ENCODE measurements at regions not wholly inside any gene's neighbourhood (a gene's known extent, or its start where the extent isn't known, plus 50 kb on each side); places are given as distances from the start of the nearest gene placed in this dataset.
"Not testable (repeated sequence)": the region's sequence is repeated elsewhere in the genome, so short reads cannot be mapped to it uniquely, and the experiment has no call there.

GRCh38 chr2:193141998-193142397, 947.3 kb upstream of the TMEFF2 start:
- DNase-seq: no peak
- ATAC-seq: no peak

- not testable (repeated sequence) for ATAC-seq, DNase-seq
Observed at GRCh38 chr2:193140895-193141294, 946.2 kb upstream of the TMEFF2 start.

GRCh38 chr2:193124815-193125214, 930.1 kb upstream of the TMEFF2 start:
- DNase-seq: no peak
- ATAC-seq: no peak

GRCh38 chr2:193114827-193115226, 920.1 kb upstream of the TMEFF2 start:
- ATAC-seq: no peak
- DNase-seq: no peak

- DNase-seq (no peak), ATAC-seq (no peak)
Observed at GRCh38 chr2:193112986-193113385, 918.3 kb upstream of the TMEFF2 start.

- DNase-seq (no peak), ATAC-seq (no peak)
Observed at GRCh38 chr2:193103064-193103463, 908.3 kb upstream of the TMEFF2 start.

- DNase-seq (no peak), ATAC-seq (no peak)
Observed at GRCh38 chr2:193101591-193101990, 906.9 kb upstream of the TMEFF2 start.

- DNase-seq: no peak
- no peak for ATAC-seq
Observed at GRCh38 chr2:193088026-193088425, 893.3 kb upstream of the TMEFF2 start.

- no peak for ATAC-seq
- no peak for DNase-seq
Observed at GRCh38 chr2:193076995-193077394, 882.3 kb upstream of the TMEFF2 start.

GRCh38 chr2:193074933-193075332, 880.2 kb upstream of the TMEFF2 start:
- ATAC-seq (no peak), DNase-seq (no peak)

- ATAC-seq: no peak
- no peak for DNase-seq
Observed at GRCh38 chr2:193072647-193073046, 877.9 kb upstream of the TMEFF2 start.

- ATAC-seq, DNase-seq: not testable (repeated sequence)
Observed at GRCh38 chr2:193025556-193025955, 830.8 kb upstream of the TMEFF2 start.

GRCh38 chr2:193024791-193025190, 830.1 kb upstream of the TMEFF2 start:
- ATAC-seq (no peak), DNase-seq (no peak)

GRCh38 chr2:193011870-193012269, 817.1 kb upstream of the TMEFF2 start:
- no peak for DNase-seq
- no peak for ATAC-seq

- ATAC-seq: no peak
- DNase-seq: no peak
Observed at GRCh38 chr2:192993059-192993458, 798.3 kb upstream of the TMEFF2 start.

- no peak for DNase-seq
- ATAC-seq: no peak
Observed at GRCh38 chr2:192983173-192983572, 788.4 kb upstream of the TMEFF2 start.

- DNase-seq: no peak
- ATAC-seq: no peak
Observed at GRCh38 chr2:192978395-192978794, 783.7 kb upstream of the TMEFF2 start.

- ATAC-seq: no peak
- DNase-seq: no peak
Observed at GRCh38 chr2:192971981-192972380, 777.2 kb upstream of the TMEFF2 start.

GRCh38 chr2:192969055-192969454, 774.3 kb upstream of the TMEFF2 start:
- no peak for DNase-seq
- no peak for ATAC-seq

- ATAC-seq (no peak), DNase-seq (no peak)
Observed at GRCh38 chr2:192960945-192961344, 766.2 kb upstream of the TMEFF2 start.

- not testable (repeated sequence) for ATAC-seq, DNase-seq
Observed at GRCh38 chr2:192958615-192959014, 763.9 kb upstream of the TMEFF2 start.

- DNase-seq (no peak), ATAC-seq (no peak)
Observed at GRCh38 chr2:192957425-192957824, 762.7 kb upstream of the TMEFF2 start.

GRCh38 chr2:192953116-192953515, 758.4 kb upstream of the TMEFF2 start:
- DNase-seq: no peak
- ATAC-seq: no peak

- ATAC-seq: no peak
- no peak for DNase-seq
Observed at GRCh38 chr2:192952245-192952644, 757.5 kb upstream of the TMEFF2 start.

GRCh38 chr2:192948316-192948715, 753.6 kb upstream of the TMEFF2 start:
- ATAC-seq (no peak), DNase-seq (no peak)

All from stimulated activated naive CD8-positive, alpha-beta T cell treated with anti-CD3 and anti-CD28 coated beads, Interleukin-15, Interleukin-2, amounts not matched to agents 100 U/mL and 50 U/mL, for 24 hours (primary cell).